Suprapubic skin (tissue), 4 donors: ENCODE measurements at regions not wholly inside any gene's neighbourhood (a gene's known extent, or its start where the extent isn't known, plus 50 kb on each side); places are given as distances from the start of the nearest gene placed in this dataset.

Source experiments
- EP300 ChIP-seq: sonication (generic); formaldehyde crosslinking; IDR thresholded peaks from one replicate; pipeline ENCODE4 v1.6.1; 2017; ENCODE audit warnings: antibody characterized with exemption
- POLR2A ChIP-seq, 2 donors: fragments of 450-650 bp; IDR thresholded peaks; one replicate each; pipeline ENCODE4 v1.6.1; 2017; ENCODE audit warnings: antibody characterized with exemption in 2 of 2, mild to moderate bottlenecking in 2 of 2, moderate library complexity in 2 of 2
- POLR2AphosphoS5 ChIP-seq, 3 donors: sonication (generic); formaldehyde crosslinking; IDR thresholded peaks; one replicate each; pipeline ENCODE4 v1.6.1; 2017; ENCODE audit warnings: antibody characterized with exemption in 3 of 3
- TF ChIP-seq, protein P1 (sequence below), 2 donors: fragments of 200-600 bp in 1 of 2; fragments of 450-650 bp in 1 of 2; sonication (generic) in 1 of 2; IDR thresholded peaks; one replicate each; pipeline ENCODE4 v1.5.1; 2016 to 2019; ENCODE audit warnings: antibody characterized with exemption in 2 of 2, mild to moderate bottlenecking in 1 of 2, moderate library complexity in 1 of 2

DNA sequence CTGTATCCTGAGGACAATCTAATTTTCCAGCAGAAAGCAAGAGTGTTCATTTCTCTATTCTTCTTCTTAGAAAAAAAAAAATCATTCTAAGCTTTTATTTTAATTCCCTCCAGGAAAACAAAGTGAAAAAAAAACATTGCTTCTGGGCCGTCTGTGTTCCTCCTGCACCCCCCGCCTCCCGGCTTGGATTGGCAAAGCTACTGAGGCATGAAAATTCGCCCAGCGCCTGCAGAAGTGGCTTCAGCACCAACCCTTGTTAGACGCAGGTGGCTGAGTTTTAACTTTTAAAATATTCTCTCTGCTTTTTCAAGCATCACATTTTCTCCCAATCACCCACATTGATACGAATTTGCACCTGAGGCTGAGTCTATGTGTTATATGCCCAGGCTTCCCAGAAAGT, 401.6 kb downstream of the BRD1 start:
- TF ChIP-seq, protein P1, sequence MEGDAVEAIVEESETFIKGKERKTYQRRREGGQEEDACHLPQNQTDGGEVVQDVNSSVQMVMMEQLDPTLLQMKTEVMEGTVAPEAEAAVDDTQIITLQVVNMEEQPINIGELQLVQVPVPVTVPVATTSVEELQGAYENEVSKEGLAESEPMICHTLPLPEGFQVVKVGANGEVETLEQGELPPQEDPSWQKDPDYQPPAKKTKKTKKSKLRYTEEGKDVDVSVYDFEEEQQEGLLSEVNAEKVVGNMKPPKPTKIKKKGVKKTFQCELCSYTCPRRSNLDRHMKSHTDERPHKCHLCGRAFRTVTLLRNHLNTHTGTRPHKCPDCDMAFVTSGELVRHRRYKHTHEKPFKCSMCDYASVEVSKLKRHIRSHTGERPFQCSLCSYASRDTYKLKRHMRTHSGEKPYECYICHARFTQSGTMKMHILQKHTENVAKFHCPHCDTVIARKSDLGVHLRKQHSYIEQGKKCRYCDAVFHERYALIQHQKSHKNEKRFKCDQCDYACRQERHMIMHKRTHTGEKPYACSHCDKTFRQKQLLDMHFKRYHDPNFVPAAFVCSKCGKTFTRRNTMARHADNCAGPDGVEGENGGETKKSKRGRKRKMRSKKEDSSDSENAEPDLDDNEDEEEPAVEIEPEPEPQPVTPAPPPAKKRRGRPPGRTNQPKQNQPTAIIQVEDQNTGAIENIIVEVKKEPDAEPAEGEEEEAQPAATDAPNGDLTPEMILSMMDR (IDR thresholded peaks at IDR 0.05), result no peak
- TF ChIP-seq EP300 (no peak), POLR2AphosphoS5 (IDR thresholded peaks at IDR 0.05) (no peak), POLR2A (IDR thresholded peaks at IDR 0.05) (no peak)
